Urinary bladder (tissue), 3 donors: ENCODE measurements at regions not wholly inside any gene's neighbourhood (a gene's known extent, or its start where the extent isn't known, plus 50 kb on each side); places are given as distances from the start of the nearest gene placed in this dataset.
"Not testable (repeated sequence)": the region's sequence is repeated elsewhere in the genome, so short reads cannot be mapped to it uniquely, and the experiment has no call there.

Experiments used
- DNase-seq: peaks from one replicate; pipeline ENCODE4 v3.0.0-alpha.2; 2015; ENCODE audit errors: extremely low spot score
- H3K27ac ChIP-seq: one replicate; pipeline ENCODE4 v1.5.1; 2013; ENCODE audit warnings: low read depth, mild to moderate bottlenecking, moderate library complexity
- H3K36me3 ChIP-seq: one replicate; pipeline ENCODE4 v1.6.1; 2013; ENCODE audit warnings: mild to moderate bottlenecking, moderate library complexity; ENCODE audit not compliant: insufficient read depth
- H3K4me1 ChIP-seq: one replicate; pipeline ENCODE4 v1.6.1; 2013; ENCODE audit warnings: mild to moderate bottlenecking, moderate library complexity; ENCODE audit not compliant: insufficient read depth
- H3K4me3 ChIP-seq: one replicate; pipeline ENCODE4 v1.5.1; 2013; ENCODE audit warnings: low read depth, low read length
- WGBS: extraction: QIAGEN DNeasy Blood & Tissue Kit; methylation state at CpG from one replicate; pipeline ENCODE4 v1.1.7; 2013; 5-methylcytosine and 5-hydroxymethylcytosine counted together
- donor health status: healthy with polysubstance abuse.
- donor health status: healthy.

- Histone ChIP-seq H3K4me3 (no peak overlapping the region), H3K27ac (no peak overlapping the region), H3K4me1 (peaks cover 1% of the 10 kb centered on the region), H3K36me3 (no peaks in the 10 kb centered on the region)
- WGBS: 82% methylated on average over 5 of the region's 5 CpGs
- DNase-seq: no peak
Measured at GRCh38 chr6:22206106-22206505, 90.7 kb downstream of the PRL start.

- no peak overlapping the region for H3K4me3 ChIP-seq
- H3K27ac ChIP-seq: no peak overlapping the region
- DNase-seq: no peak
- WGBS: 44% methylated on average over 1 of the region's 1 CpG
- H3K36me3 ChIP-seq: no peaks in the 10 kb centered on the region
- peaks cover 1% of the 10 kb centered on the region for H3K4me1 ChIP-seq
Measured at GRCh38 chr6:22208026-22208425, 88.8 kb downstream of the PRL start.

DNA sequence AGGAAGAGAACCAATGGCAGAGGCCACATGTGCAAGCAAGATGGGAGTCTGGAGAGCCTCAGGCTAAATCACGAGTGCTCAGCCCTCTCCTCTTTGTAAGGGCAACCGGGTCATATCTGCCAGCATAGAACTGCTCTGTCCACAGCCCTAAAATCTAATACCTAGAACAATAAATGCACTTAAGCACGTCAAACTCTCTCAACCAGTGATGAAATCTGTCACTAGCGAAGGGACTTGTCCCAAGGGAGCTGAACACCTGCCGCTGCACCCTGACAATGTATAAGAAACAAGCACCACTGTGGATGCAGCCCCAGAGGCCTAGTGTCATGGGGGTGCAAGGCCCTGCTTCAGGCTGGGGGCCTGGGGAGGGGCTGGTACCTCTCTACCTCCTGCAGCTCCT, 82.5 kb downstream of the PRL start:
- H3K4me1 ChIP-seq: no peaks in the 10 kb centered on the region
- H3K4me3 ChIP-seq: no peak overlapping the region
- H3K27ac ChIP-seq: no peak overlapping the region
- no peak for DNase-seq
- H3K36me3 ChIP-seq: no peaks in the 10 kb centered on the region
- 77% methylated on average over 5 of the region's 5 CpGs for WGBS

GRCh38 chr6:22215474-22215873, 81.4 kb downstream of the PRL start:
- DNase-seq, H3K4me1 ChIP-seq, H3K4me3 ChIP-seq, H3K36me3 ChIP-seq, H3K27ac ChIP-seq: not testable (repeated sequence)
- 94% methylated on average over 3 of the region's 3 CpGs for WGBS

GRCh38 chr6:22218410-22218809, 78.4 kb downstream of the PRL start:
- Histone ChIP-seq H3K4me1 (no peaks in the 10 kb centered on the region), H3K4me3 (no peak overlapping the region), H3K36me3 (no peaks in the 10 kb centered on the region), H3K27ac (no peak overlapping the region)
- no peak for DNase-seq
- 94% methylated on average over 3 of the region's 3 CpGs for WGBS

DNA sequence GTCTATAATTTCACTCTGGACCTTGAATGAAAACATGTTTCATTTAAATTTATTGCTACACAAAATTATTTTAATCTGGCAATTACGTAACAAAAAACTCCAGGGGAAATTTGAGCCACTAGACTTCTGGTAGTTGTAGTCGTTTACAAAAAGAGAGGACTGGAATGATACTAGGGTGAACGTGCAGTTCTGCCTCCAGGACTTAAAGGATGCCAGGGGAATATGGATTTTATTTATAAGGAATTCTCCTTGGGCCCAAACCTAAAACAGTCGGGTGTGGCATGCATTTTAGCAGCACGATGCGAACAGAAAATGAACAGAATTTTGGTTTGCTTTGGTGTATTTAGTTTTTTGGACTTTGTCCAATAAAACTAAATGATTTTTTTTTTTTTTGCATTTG, 76.9 kb downstream of the PRL start:
- WGBS: 59% methylated on average over 6 of the region's 6 CpGs
- Histone ChIP-seq H3K36me3 (no peaks in the 10 kb centered on the region), H3K4me1 (no peaks in the 10 kb centered on the region), H3K4me3 (no peak overlapping the region), H3K27ac (no peak overlapping the region)
- no peak for DNase-seq

DNA sequence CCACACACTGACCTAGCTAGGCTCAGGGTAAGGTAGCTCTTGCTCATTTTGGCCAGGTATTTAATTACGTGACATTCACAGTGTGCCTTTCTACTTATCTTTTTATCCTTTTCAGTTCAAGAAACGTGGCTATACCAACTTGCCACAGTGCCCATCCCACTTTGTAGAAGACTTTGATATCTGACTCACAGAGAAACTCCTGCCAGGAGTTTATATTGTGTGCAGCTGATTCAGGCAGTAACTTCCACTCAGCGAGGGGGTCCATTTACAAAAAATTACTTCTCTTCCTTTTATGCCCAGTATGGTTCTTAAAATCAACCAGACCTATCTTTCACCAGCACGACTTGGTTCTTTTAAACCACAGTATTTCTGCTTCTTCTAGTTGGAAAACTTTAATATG, 75.6 kb downstream of the PRL start:
- no peaks in the 10 kb centered on the region for H3K36me3 ChIP-seq
- no peak overlapping the region for H3K27ac ChIP-seq
- no peak overlapping the region for H3K4me3 ChIP-seq
- DNase-seq: no peak
- H3K4me1 ChIP-seq: no peaks in the 10 kb centered on the region
- WGBS: 77% methylated on average over 4 of the region's 4 CpGs

DNA sequence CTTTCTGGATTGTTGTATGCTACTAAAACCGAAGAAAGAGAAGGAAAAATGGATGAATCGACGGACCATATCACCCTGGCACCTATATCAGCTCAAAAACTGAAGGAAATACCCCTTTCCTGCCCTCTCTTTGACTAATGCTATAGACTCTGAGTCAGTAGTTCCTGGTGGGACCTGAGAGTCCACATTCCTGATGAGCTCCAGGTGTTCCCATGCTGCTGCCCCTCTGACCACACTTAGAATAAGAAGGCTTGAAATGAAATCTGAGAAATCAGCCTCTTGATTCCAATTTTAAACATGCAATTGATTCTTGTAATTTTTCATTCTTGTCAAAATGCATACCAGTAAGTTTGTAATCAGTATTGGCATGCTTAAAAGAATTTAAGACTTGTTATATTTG, 75.2 kb downstream of the PRL start:
- H3K27ac ChIP-seq: no peak overlapping the region
- WGBS: 95% methylated on average over 3 of the region's 3 CpGs
- no peak for DNase-seq

DNA sequence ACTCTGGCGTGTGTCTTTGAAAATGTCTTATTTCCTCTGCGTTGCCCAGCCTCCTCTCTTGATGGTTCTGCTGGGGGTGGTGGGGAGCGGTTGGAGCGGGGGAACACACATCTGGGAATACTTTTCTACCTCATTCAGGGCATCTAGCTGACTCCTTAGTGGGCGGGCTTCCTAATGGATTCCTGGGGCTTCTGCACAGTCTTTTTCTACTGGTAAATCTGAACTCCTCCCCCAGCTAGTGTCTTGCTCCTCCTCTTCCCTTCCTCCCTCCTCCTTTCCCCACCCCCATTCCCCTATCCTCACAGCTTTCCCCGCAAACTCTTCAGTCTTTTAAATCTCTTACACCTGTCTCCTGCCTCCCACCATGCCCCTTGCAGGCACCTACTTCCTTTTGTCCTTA, 74.4 kb downstream of the PRL start:
- no peaks in the 10 kb centered on the region for H3K36me3 ChIP-seq
- H3K4me3 ChIP-seq: no peak overlapping the region
- H3K27ac ChIP-seq: no peak overlapping the region
- WGBS: 93% methylated on average over 6 of the region's 6 CpGs
- H3K4me1 ChIP-seq: no peaks in the 10 kb centered on the region
- DNase-seq: no peak

More for the DNA sequence above, 75.2 kb downstream of the PRL start:
- Histone ChIP-seq H3K4me3 (no peak overlapping the region), H3K36me3 (no peaks in the 10 kb centered on the region), H3K4me1 (no peaks in the 10 kb centered on the region)

- DNase-seq: no peak
- 65% methylated on average over 2 of the region's 2 CpGs for WGBS
- Histone ChIP-seq H3K4me1 (no peaks in the 10 kb centered on the region), H3K36me3 (no peaks in the 10 kb centered on the region), H3K4me3 (no peak overlapping the region), H3K27ac (no peak overlapping the region)
Measured at GRCh38 chr6:22227824-22228610, 68.8 kb downstream of the PRL start.

GRCh38 chr6:22231050-22231449, 65.8 kb downstream of the PRL start:
- Histone ChIP-seq H3K27ac (no peak overlapping the region), H3K36me3 (no peaks in the 10 kb centered on the region), H3K4me1 (no peaks in the 10 kb centered on the region), H3K4me3 (no peak overlapping the region)
- WGBS: 93% methylated on average over 7 of the region's 7 CpGs
- DNase-seq: no peak

GRCh38 chr6:22231616-22232015, 65.2 kb downstream of the PRL start:
- no peak overlapping the region for H3K27ac ChIP-seq
- DNase-seq: no peak
- no peaks in the 10 kb centered on the region for H3K36me3 ChIP-seq
- 80% methylated on average over 4 of the region's 4 CpGs for WGBS
- H3K4me3 ChIP-seq: no peak overlapping the region
- H3K4me1 ChIP-seq: no peaks in the 10 kb centered on the region

GRCh38 chr6:22236626-22237414, 60.0 kb downstream of the PRL start:
- H3K36me3 ChIP-seq: no peaks in the 10 kb centered on the region
- no peak overlapping the region for H3K4me3 ChIP-seq
- no peak for DNase-seq
- no peak overlapping the region for H3K27ac ChIP-seq
- no peaks in the 10 kb centered on the region for H3K4me1 ChIP-seq
- 51% methylated on average over 6 of the region's 6 CpGs for WGBS
